Mesendoderm (in vitro differentiated cells): ENCODE measurements at regions not wholly inside any gene's neighbourhood (a gene's known extent, or its start where the extent isn't known, plus 50 kb on each side); places are given as distances from the start of the nearest gene placed in this dataset.

Experiments
- DNase-seq: peaks from one replicate; pipeline ENCODE4 v3.0.0; 2013
- H2AK5ac ChIP-seq: 2 replicates; pipeline ENCODE4 v1.6.1; 2013; ENCODE audit warnings: low read length, inconsistent platforms
- H2BK120ac ChIP-seq: 2 replicates; pipeline ENCODE4 v1.6.1; 2013; ENCODE audit warnings: low read depth, mild to moderate bottlenecking, low read length, moderate library complexity, mixed read lengths
- H2BK15ac ChIP-seq: replicated peaks from 2 replicates; pipeline ENCODE4 v1.6.1; 2013; ENCODE audit warnings: low read depth, mild to moderate bottlenecking, moderate library complexity
- H2BK5ac ChIP-seq: 2 replicates; pipeline ENCODE4 v1.6.1; 2013; ENCODE audit warnings: low read length, inconsistent platforms
- H3K18ac ChIP-seq: 2 replicates; pipeline ENCODE4 v1.6.1; 2013; ENCODE audit warnings: mild to moderate bottlenecking, low read length, mixed read lengths
- H3K23ac ChIP-seq: one replicate; pipeline ENCODE4 v1.6.1; 2013; ENCODE audit warnings: low read length
- H3K27ac ChIP-seq: 2 replicates; pipeline ENCODE4 v1.5.1; 2013; ENCODE audit warnings: low read depth, mild to moderate bottlenecking, inconsistent platforms, low read length, moderate library complexity
- H3K27me3 ChIP-seq: 2 replicates; pipeline ENCODE4 v1.6.1; 2013; ENCODE audit warnings: low read length, control low read depth, mild to moderate bottlenecking, inconsistent platforms; ENCODE audit not compliant: insufficient read depth, poor library complexity
- H3K36me3 ChIP-seq: 2 replicates; pipeline ENCODE4 v1.6.1; 2013; ENCODE audit warnings: low read length, inconsistent platforms; ENCODE audit not compliant: control insufficient read depth, insufficient read depth
- H3K4ac ChIP-seq: one replicate; pipeline ENCODE4 v1.6.1; 2013; ENCODE audit warnings: low read depth, mild to moderate bottlenecking, low read length, moderate library complexity
- H3K4me1 ChIP-seq: 2 replicates; pipeline ENCODE4 v1.6.1; 2013; ENCODE audit warnings: low read depth, low read length, inconsistent platforms; ENCODE audit not compliant: control insufficient read depth
- H3K4me2 ChIP-seq: 2 replicates; pipeline ENCODE4 v1.6.1; 2013; ENCODE audit warnings: low read length
- H3K4me3 ChIP-seq: 2 replicates; pipeline ENCODE4 v1.5.1; 2013; ENCODE audit warnings: mild to moderate bottlenecking, low read length
- H3K56ac ChIP-seq: one replicate; pipeline ENCODE4 v1.6.1; 2013; ENCODE audit warnings: low read length
- H3K79me1 ChIP-seq: 2 replicates; pipeline ENCODE4 v1.6.1; 2013; ENCODE audit warnings: low read length, inconsistent platforms
- H3K79me2 ChIP-seq: 2 replicates; pipeline ENCODE4 v1.6.1; 2013; ENCODE audit warnings: mild to moderate bottlenecking, low read length; ENCODE audit not compliant: control insufficient read depth, insufficient read depth
- H3K9ac ChIP-seq: 2 replicates; pipeline ENCODE4 v1.6.1; 2013; ENCODE audit warnings: low read length, inconsistent platforms
- H4K5ac ChIP-seq: one replicate; pipeline ENCODE4 v1.6.1; 2013; ENCODE audit warnings: low read length
- H4K8ac ChIP-seq: one replicate; pipeline ENCODE4 v1.6.1; 2013; ENCODE audit warnings: low read depth, mild to moderate bottlenecking, control low read depth, low read length, moderate library complexity
- WGBS: extraction: QIAGEN DNeasy Blood & Tissue Kit; methylation state at CpG from one replicate; pipeline ENCODE4 v1.1.7; 2013; ENCODE audit warnings: low lambda C conversion rate, missing lambda C conversion rate; ENCODE audit not compliant: insufficient coverage; ENCODE audit errors: extremely low coverage; 5-methylcytosine and 5-hydroxymethylcytosine counted together

DNA sequence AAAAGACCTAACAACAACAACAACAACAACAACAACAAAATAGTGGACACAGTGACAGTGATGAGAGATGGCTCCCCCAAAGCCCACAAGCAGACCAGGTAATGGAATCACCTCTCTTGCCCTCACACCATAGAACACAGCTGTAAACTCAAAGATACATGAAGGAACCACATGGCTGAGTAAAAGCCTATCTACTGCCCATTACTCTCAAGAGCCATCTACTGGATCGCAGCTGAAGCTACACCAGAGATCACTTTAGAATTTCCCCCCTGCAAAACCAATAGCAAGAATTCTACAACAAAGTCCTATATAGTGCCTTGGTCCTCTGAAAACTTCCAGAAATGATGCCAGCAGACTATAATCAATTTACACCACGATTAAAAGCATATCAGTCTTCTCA is 1537.6 kb upstream of the CDH9 start:
- no peaks in the 10 kb centered on the region for H3K4me1 ChIP-seq
- no peak overlapping the region for H4K5ac ChIP-seq
- H3K79me1 ChIP-seq: no peaks in the 10 kb centered on the region
- no peak overlapping the region for H2BK5ac ChIP-seq
- no peak overlapping the region for H3K23ac ChIP-seq
- DNase-seq: peak; percentile 66
- H3K9ac ChIP-seq: no peak overlapping the region
- H4K8ac ChIP-seq: no peak overlapping the region
- H3K4ac ChIP-seq: no peak overlapping the region
- H3K56ac ChIP-seq: no peak overlapping the region
- H3K18ac ChIP-seq: no peak overlapping the region
- WGBS: no CpG with 5 or more reads among the region's 2 CpGs
- H3K4me3 ChIP-seq: no peak overlapping the region
- no peak overlapping the region for H3K4me2 ChIP-seq
- H2BK15ac ChIP-seq: no peak overlapping the region
- H3K27me3 ChIP-seq: no peaks in the 10 kb centered on the region
- H3K36me3 ChIP-seq: no peaks in the 10 kb centered on the region
- H3K27ac ChIP-seq: no peak overlapping the region
- no peak overlapping the region for H2AK5ac ChIP-seq
- H2BK120ac ChIP-seq: no peak overlapping the region
- no peaks in the 10 kb centered on the region for H3K79me2 ChIP-seq

DNA sequence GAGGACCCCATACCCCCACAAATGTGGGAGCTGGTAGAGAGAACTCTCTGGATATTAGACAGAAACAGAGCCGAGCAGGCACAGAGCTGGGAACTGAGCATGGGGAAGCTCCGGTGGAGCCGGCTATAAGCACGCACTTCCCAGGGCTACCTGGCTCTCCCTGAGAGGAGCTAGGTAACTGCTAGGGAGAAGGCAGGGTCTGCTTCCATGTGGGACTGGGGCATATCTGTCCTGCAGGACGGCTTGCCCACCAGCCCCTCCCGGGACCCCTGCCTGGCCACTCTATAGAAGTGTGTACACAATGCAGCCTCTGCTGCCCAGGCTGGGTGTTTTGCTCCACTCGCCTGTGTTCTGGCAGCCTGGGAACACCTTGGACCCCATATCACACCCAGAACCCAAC is 1537.0 kb upstream of the CDH9 start:
- Histone ChIP-seq H3K9ac (no peak overlapping the region), H2BK15ac (no peak overlapping the region), H3K4ac (no peak overlapping the region), H2AK5ac (no peak overlapping the region), H3K18ac (no peak overlapping the region), H3K27ac (no peak overlapping the region), H3K36me3 (no peaks in the 10 kb centered on the region), H3K4me3 (no peak overlapping the region), H4K5ac (no peak overlapping the region), H2BK5ac (no peak overlapping the region), H3K56ac (no peak overlapping the region), H2BK120ac (no peak overlapping the region), H4K8ac (no peak overlapping the region), H3K4me1 (no peaks in the 10 kb centered on the region), H3K4me2 (no peak overlapping the region), H3K79me1 (no peaks in the 10 kb centered on the region), H3K23ac (no peak overlapping the region), H3K27me3 (no peaks in the 10 kb centered on the region), H3K79me2 (no peaks in the 10 kb centered on the region)
- no peak for DNase-seq
- WGBS: no CpG with 5 or more reads among the region's 7 CpGs

DNA sequence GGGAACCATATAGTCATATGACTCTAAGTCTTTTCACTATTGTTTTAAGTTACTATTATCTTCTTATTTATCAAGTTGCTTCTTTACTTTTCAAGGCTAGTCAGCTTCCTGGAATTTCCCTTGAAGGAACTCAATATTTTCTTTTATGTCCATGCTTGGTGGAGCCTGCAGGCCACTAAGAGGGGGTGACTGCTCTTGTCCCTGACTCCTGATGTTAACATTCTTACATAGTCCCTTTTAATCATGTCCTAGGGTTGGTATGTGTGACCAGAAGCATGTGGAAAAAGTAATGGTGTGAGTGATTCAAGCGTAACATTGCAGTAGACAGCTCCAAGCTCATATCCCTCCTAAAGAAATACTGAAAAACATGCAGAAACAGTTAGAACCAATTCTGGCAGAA is 1536.2 kb upstream of the CDH9 start:
- Histone ChIP-seq H3K27ac (no peak overlapping the region), H3K4me2 (no peak overlapping the region), H4K5ac (no peak overlapping the region), H3K36me3 (no peaks in the 10 kb centered on the region), H3K18ac (no peak overlapping the region), H2BK120ac (no peak overlapping the region), H3K4me1 (no peaks in the 10 kb centered on the region), H2BK5ac (no peak overlapping the region), H3K4ac (no peak overlapping the region), H4K8ac (no peak overlapping the region), H3K4me3 (no peak overlapping the region), H3K79me1 (no peaks in the 10 kb centered on the region), H3K27me3 (no peaks in the 10 kb centered on the region), H2AK5ac (no peak overlapping the region), H3K56ac (no peak overlapping the region), H3K9ac (no peak overlapping the region), H3K23ac (no peak overlapping the region), H3K79me2 (no peaks in the 10 kb centered on the region), H2BK15ac (no peak overlapping the region)
- no peak for DNase-seq
- WGBS: no CpG with 5 or more reads among the region's 1 CpG

DNA sequence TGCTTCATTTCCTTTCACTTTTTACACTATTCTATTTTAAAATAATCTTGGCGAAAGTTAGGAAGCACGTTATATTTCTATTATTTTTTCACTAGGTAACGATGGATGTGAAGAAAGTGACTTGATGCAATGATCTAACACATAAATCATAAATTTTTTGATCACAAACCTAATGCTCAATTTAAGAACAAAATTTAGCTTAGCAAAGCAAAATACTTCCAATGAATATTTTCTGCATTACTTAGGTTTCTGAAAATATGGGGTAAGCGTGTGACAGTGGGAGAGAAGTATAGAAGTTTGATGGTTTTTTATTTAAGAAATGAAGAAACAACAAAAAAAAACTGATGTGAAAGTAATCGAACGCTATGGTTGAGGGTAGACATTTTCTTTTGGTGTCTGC is 1528.7 kb upstream of the CDH9 start:
- Histone ChIP-seq H3K79me2 (no peaks in the 10 kb centered on the region), H3K79me1 (no peaks in the 10 kb centered on the region), H2BK5ac (no peak overlapping the region), H3K23ac (no peak overlapping the region), H3K4me3 (no peak overlapping the region), H3K4me2 (no peak overlapping the region), H3K36me3 (no peaks in the 10 kb centered on the region), H3K56ac (no peak overlapping the region), H2BK15ac (no peak overlapping the region), H3K4ac (no peak overlapping the region), H2BK120ac (no peak overlapping the region), H2AK5ac (no peak overlapping the region), H3K9ac (no peak overlapping the region), H4K8ac (no peak overlapping the region), H4K5ac (no peak overlapping the region), H3K4me1 (no peaks in the 10 kb centered on the region), H3K27ac (no peak overlapping the region), H3K27me3 (no peaks in the 10 kb centered on the region), H3K18ac (no peak overlapping the region)
- WGBS: 100% methylated on average over 1 of the region's 6 CpGs
- no peak for DNase-seq

DNA sequence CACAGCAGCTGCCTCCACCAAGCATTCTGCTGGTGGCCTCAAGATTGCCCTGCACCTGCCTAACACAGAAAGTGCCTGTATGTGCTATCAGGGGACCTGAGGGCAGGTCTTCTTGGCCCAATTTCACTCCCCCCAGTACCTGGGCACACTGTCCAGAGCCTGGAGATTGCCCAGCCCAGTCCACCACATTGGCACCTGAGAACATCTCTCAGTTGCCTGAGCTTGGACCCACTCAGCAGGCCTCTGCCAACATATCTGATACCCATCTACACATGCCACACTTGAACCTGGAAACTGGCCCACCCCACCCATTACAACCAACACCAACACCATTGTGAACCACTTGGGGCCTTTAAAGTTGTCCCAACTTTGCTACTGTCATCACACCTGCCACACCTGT is 1523.1 kb upstream of the CDH9 start:
- no peaks in the 10 kb centered on the region for H3K4me1 ChIP-seq
- no peak overlapping the region for H2AK5ac ChIP-seq
- no peaks in the 10 kb centered on the region for H3K36me3 ChIP-seq
- H3K4me3 ChIP-seq: no peak overlapping the region
- H4K8ac ChIP-seq: no peak overlapping the region
- no peak overlapping the region for H4K5ac ChIP-seq
- H3K18ac ChIP-seq: no peak overlapping the region
- H3K9ac ChIP-seq: no peak overlapping the region
- no peak overlapping the region for H3K4me2 ChIP-seq
- no peak overlapping the region for H2BK120ac ChIP-seq
- no peak overlapping the region for H2BK5ac ChIP-seq
- no peak overlapping the region for H2BK15ac ChIP-seq
- H3K23ac ChIP-seq: no peak overlapping the region
- H3K79me2 ChIP-seq: no peaks in the 10 kb centered on the region
- no peaks in the 10 kb centered on the region for H3K27me3 ChIP-seq
- no peak overlapping the region for H3K56ac ChIP-seq
- no peak for DNase-seq
- no peak overlapping the region for H3K27ac ChIP-seq
- H3K79me1 ChIP-seq: no peaks in the 10 kb centered on the region
- no peak overlapping the region for H3K4ac ChIP-seq

DNA sequence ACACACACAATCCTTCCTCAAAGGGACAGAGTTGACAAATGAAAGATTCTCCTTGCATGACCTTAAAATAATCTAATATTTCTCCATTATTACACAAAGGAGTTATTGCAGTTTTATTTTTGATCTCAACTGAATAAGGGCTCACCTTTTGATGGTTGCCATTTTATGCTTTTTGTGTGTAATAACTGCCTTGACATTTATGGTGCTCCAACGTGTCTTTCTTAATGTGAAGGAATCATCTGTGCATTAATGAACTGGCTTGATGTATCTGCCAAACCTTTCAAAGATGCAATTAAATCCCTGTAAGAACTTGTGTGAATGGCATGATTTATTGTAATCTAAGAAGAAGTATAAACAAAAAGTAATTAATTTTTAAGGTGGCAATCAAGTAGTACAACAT is 1519.8 kb upstream of the CDH9 start:
- Histone ChIP-seq H3K4me3 (no peak overlapping the region), H4K5ac (no peak overlapping the region), H3K4me2 (no peak overlapping the region), H2BK120ac (no peak overlapping the region), H2BK15ac (no peak overlapping the region), H3K9ac (no peak overlapping the region), H3K56ac (no peak overlapping the region), H3K79me2 (no peaks in the 10 kb centered on the region), H3K36me3 (no peaks in the 10 kb centered on the region), H3K18ac (no peak overlapping the region), H3K27ac (no peak overlapping the region), H2AK5ac (no peak overlapping the region), H3K4me1 (no peaks in the 10 kb centered on the region), H3K23ac (no peak overlapping the region), H3K27me3 (no peaks in the 10 kb centered on the region), H3K79me1 (no peaks in the 10 kb centered on the region), H3K4ac (no peak overlapping the region), H4K8ac (no peak overlapping the region), H2BK5ac (no peak overlapping the region)
- WGBS: no CpG with 5 or more reads among the region's 1 CpG
- DNase-seq: no peak
